A549 (cell line): ENCODE measurements at regions not wholly inside any gene's neighbourhood (a gene's known extent, or its start where the extent isn't known, plus 50 kb on each side); places are given as distances from the start of the nearest gene placed in this dataset.

Experiments
- EHMT2 ChIP-seq: fragments of 200-600 bp; sonication (generic); IDR thresholded peaks from 2 replicates; pipeline ENCODE4 v1.6.1; 2016; ENCODE audit warnings: antibody characterized with exemption, low read depth, mild to moderate bottlenecking, moderate library complexity
- TF ChIP-seq, protein P1 (sequence below): fragments of >200 bp; sonication (Bioruptor Twin); formaldehyde crosslinking; IDR thresholded peaks from 3 replicates; pipeline ENCODE4 v1.5.1; 2016

DNA sequence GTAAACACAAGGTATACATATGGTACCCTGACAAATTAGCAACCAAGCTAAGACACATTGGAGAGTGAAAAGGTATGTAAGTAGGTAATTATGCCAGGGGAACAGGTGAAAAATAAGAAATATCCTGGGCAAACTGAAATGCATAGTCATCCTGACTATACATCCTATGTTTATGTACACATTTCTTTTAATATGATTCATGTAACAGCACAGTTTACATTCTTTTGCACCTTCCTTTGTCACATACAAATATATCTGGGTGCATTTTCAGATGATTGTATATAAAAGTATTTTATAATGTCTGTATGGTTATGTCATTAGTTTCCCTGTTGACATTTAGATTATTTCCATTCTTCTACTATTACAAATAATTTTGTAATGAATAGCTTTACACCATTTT lies 1146.9 kb downstream of the EFNA5 start:
- TF ChIP-seq, protein P1, sequence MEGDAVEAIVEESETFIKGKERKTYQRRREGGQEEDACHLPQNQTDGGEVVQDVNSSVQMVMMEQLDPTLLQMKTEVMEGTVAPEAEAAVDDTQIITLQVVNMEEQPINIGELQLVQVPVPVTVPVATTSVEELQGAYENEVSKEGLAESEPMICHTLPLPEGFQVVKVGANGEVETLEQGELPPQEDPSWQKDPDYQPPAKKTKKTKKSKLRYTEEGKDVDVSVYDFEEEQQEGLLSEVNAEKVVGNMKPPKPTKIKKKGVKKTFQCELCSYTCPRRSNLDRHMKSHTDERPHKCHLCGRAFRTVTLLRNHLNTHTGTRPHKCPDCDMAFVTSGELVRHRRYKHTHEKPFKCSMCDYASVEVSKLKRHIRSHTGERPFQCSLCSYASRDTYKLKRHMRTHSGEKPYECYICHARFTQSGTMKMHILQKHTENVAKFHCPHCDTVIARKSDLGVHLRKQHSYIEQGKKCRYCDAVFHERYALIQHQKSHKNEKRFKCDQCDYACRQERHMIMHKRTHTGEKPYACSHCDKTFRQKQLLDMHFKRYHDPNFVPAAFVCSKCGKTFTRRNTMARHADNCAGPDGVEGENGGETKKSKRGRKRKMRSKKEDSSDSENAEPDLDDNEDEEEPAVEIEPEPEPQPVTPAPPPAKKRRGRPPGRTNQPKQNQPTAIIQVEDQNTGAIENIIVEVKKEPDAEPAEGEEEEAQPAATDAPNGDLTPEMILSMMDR = no peak
- TF ChIP-seq EHMT2 = no peak
